GM19239 (cell line): ENCODE measurements at regions not wholly inside any gene's neighbourhood (a gene's known extent, or its start where the extent isn't known, plus 50 kb on each side); places are given as distances from the start of the nearest gene placed in this dataset.
A peak's percentile ranks its signal among the peaks of the same experiment; 100 is the strongest.
"Not testable (repeated sequence)": the region's sequence is repeated elsewhere in the genome, so short reads cannot be mapped to it uniquely, and the experiment has no call there.

ENCODE experiments used
- DNase-seq: peaks from one replicate; pipeline ENCODE4 v3.0.0; 2011; ENCODE audit warnings: low spot score; ENCODE audit not compliant: insufficient read length
- FAIRE-seq: peaks from 2 replicates; lab custom pipeline; 2011; peaks lifted over from hg19 to GRCh38; lab: Jason Lieb, UNC

- DNase-seq (no peak), FAIRE-seq (no peak)
Measured at GRCh38 chr17:20825539-20825938, 217.3 kb downstream of the USP22 start.

- FAIRE-seq: peak; percentile 79
- DNase-seq: not testable (repeated sequence)
Measured at GRCh38 chr17:20840453-20840852, 202.4 kb downstream of the USP22 start.

- not testable (repeated sequence) for DNase-seq, FAIRE-seq
Measured at GRCh38 chr17:20840987-20841865, 201.6 kb downstream of the USP22 start.

DNA sequence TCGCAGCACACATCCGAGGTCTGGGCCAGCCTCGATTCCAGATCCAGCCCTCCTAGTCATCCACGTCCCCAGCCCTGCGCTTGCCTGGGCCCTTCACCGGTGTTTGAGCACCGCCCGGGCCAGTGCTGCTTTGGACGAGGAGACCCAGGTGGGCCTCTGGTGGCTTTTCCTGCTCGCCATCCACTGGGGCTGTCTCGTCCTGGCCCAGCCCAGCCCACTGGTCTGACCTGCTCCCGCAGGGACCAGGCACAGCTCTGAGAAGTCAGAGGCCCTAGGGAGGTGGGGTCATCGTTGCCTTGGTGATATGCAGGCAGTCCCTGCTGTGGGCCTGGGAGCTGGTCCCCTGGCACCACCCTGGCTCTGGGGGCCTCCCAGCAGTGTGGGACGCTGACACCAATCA is 200.8 kb downstream of the USP22 start:
- not testable (repeated sequence) for FAIRE-seq

GRCh38 chr17:20843261-20843660 is 199.6 kb downstream of the USP22 start:
- DNase-seq, FAIRE-seq: not testable (repeated sequence)

More for the DNA sequence above, 200.8 kb downstream of the USP22 start:
- DNase-seq: not testable (repeated sequence)

GRCh38 chr17:20843799-20844553 is 198.8 kb downstream of the USP22 start:
- not testable (repeated sequence) for FAIRE-seq, DNase-seq

DNA sequence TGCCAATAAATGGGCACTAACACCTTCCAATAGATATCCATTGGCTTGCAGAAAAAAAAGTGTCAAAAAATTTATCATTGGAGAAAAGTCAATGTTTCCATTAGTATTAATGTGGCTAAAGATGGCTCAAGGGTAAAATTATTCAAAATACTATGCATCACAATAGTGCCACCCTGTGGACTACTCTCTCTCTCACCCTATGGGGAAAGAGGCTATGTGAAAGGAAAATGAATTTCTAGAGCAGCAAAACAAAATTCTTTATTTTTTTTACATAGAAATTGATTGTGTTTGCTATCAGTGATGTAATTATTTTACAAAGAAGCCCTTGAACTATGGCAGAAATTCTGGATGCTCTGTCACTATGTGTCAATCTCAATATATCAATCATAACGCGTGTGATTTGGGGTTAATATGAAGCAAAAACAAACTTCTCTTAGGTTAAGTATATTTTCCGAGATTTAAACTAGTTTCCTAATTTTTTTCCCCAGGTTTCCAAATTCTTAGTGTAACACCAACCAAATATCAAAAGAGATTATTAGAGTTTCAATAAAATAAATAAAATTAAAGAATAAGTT is 193.9 kb downstream of the USP22 start:
- not testable (repeated sequence) for FAIRE-seq

GRCh38 chr17:20851591-20852238 is 191.1 kb downstream of the USP22 start:
- not testable (repeated sequence) for FAIRE-seq, DNase-seq

More for the DNA sequence above, 193.9 kb downstream of the USP22 start:
- not testable (repeated sequence) for DNase-seq

- no peak for FAIRE-seq
- no peak for DNase-seq
Measured at GRCh38 chr17:20852239-20852989, 190.4 kb downstream of the USP22 start.

DNA sequence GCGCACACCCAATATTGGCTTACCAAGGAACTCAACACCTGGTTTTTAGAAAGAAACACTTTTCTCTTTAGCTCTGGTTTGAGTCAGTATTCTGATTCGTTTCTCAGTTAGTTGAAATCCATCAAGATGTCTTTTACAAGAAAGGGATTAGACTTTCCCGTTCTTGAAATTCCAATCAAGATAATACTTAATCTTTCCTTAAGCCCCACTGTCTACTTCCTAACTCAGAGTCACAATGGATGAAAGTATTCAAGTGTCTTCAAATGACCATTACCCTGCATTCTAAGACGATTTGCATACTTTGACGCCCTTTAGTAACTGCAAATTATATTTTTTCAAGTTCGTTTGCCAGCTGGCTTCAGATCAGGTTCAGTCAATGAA is 189.8 kb downstream of the USP22 start:
- FAIRE-seq: no peak
- no peak for DNase-seq

DNA sequence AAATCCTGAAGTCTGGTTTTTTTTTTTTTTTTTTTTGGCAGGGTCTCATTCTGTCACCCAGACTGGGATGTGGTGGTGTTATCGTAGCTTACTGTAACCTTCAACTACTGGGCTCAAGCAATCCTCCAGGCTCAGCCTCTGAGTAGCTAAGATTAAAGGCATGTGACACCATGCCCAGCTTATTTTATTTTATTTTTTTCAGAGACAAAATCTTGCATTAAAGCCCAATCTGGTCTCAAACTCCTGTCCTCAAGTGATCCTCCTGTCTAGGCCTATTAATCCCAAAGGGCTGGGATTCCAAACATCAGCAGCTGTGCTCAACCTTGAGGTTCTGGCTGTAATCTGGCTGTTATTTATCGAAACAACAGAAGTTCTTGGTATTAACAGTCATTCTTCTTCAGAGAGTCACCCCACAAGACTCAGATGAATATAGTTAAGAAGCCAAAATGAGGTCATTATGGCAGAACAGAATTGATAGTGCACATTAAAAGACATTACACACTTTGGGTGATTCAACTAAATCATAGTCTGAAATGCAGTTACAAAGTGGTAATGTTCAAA is 186.8 kb downstream of the USP22 start:
- FAIRE-seq, DNase-seq: not testable (repeated sequence)

DNA sequence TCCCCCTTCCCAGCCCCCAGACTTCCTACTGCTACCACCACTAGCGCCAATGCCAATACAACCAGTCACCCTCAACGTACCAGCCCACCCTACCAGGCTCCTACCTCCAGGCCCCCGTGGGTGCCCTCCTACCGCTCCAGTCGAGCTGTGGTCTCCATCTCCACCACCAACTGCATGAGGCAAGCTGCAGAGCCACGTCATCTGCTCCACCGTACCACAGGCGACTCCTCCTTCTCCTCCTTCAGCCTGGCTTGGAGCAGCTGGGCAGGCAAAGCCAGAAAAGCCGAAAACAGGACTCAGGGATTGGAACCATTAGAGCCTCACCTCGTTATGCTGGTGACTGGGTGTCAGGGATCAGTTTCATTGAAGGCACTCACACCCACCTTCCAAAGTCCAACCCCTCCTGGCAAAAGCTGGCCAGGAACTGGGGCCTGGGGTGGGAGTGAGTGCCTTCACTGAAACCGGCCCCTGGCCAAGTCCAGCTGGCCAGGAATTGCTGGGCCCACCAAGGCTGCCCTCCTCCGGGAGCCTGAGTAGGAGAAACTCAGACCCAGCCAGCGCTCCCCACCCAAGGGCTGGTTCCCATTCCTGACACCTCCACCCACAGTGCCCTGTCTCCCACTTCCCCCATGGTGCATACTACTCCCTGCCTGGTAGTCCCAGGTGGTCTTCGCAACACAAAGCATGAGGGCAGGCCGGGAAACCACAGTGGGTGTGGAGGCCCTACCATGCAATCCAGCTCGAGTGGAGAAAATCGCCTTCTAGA is 176.2 kb downstream of the USP22 start:
- not testable (repeated sequence) for DNase-seq, FAIRE-seq

DNA sequence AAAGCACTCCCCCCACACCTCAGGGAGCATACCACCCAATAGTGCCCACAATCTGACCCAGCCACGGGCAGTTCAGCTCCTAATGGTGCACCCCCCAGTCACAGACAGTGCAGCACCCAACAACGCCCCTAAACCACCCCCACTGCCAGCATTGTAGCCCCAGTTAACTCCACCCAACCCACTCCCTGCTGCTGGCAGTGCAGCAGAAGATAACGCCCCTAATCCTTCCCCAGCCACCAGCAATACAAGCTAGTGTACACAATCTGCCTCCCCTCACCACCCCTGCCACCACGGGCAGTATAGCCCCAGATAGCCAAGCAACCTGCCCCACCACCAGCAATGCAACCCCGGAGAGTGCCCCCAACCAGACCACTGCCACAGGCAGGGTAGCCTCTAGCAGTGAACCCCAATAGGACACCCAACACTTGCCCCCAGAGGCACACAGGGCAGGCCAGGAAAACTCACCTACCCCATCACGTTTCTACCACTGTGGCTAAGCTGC is 175.3 kb downstream of the USP22 start:
- not testable (repeated sequence) for FAIRE-seq, DNase-seq

DNA sequence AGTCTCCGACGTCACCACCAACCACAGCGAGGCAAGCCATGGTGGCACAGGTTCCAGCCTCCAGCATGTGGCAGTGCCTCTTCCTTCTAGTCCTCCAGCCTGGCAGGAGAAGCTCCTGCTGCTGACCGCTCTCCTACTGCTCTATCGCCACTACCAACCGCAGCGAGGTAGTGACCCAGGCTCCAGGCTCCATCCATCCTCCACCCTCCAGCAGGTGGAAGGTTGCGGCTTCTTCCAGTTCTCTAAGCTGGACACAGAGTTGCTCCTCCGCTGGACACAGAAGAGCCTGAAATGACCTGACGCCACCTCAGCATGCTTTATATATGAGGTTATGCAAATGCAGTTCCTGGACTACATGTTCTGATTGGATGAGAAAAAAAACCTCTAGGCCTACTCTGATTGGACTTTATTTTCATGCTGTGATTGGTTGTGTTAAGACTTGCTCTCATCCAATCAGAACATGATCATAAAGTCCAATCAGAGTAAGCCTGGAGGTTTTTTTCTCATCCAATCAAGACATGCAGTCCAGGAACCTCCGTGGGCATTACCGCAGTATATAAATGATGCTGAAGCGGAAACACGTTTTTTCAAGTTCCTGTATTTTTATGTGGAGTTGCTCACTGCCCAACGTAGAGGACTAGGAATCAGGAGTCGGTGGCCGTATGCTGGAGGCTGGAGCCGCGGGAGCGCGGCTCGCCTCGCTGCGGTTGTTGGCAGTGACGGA is 174.7 kb downstream of the USP22 start:
- FAIRE-seq, DNase-seq: not testable (repeated sequence)

DNA sequence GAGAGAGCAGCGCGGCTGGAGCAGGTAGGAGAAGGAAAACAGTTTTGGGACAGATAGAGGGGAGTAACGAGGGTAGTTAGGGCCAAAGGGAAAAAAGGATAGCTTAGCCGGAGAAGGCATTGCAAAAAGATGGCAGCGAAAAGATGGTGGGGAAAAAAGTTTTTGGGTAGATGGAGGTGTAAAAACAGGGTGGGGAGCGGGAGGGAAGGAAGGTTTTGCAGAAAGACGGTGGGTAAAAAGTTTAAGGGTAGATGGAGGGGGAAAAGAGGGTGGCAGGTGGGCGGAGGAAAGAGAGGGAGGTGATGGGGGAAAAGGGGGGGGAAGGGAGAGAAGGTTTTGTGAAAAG is 174.2 kb downstream of the USP22 start:
- FAIRE-seq, DNase-seq: not testable (repeated sequence)

DNA sequence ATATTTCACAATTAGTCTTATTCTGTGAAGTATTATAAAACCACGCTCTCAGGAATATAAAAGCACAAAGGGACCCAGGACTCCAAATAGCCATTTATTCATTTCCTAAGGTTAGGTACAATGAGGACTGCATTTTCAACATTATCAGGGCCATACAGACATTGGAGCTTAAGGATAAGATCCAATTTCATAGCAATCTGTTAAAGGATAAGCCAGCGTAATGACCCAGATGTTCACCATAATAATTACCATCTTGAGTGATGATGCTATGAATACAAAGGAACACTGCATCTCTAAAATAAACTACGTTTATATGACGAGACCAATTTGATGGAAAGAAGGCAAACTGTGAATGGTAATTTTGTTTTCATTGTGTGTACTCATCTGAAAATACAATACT is 169.6 kb downstream of the USP22 start:
- FAIRE-seq, DNase-seq: not testable (repeated sequence)

GRCh38 chr17:20873688-20874328 is 169.0 kb downstream of the USP22 start:
- FAIRE-seq, DNase-seq: not testable (repeated sequence)
